NCI-H2029 (cell line): ENCODE measurements at regions not wholly inside any gene's neighbourhood (a gene's known extent, or its start where the extent isn't known, plus 50 kb on each side); places are given as distances from the start of the nearest gene placed in this dataset.

ENCODE experiments used
- DNase-seq: peaks from one replicate; lab custom pipeline; 2025; lab: John Stamatoyannopoulos, UW

- DNase-seq = no peak
Measured at GRCh38 chr17:69949973-69950695, 124.9 kb upstream of the KCNJ16 start.

- DNase-seq = no peak
Measured at GRCh38 chr17:69950701-69951418, 124.2 kb upstream of the KCNJ16 start.

- no peak for DNase-seq
Measured at GRCh38 chr17:69954241-69954925, 120.6 kb upstream of the KCNJ16 start.

- DNase-seq = no peak
Measured at GRCh38 chr17:69958063-69958462, 117.0 kb upstream of the KCNJ16 start.

GRCh38 chr17:69959283-69959682, 115.7 kb upstream of the KCNJ16 start:
- DNase-seq = no peak

GRCh38 chr17:69960755-69961154, 114.3 kb upstream of the KCNJ16 start:
- DNase-seq = no peak

- DNase-seq = no peak
Measured at GRCh38 chr17:69961501-69962145, 113.4 kb upstream of the KCNJ16 start.

GRCh38 chr17:69962436-69962995, 112.5 kb upstream of the KCNJ16 start:
- no peak for DNase-seq

- DNase-seq = no peak
Measured at GRCh38 chr17:69967910-69968411, 107.1 kb upstream of the KCNJ16 start.

GRCh38 chr17:69969897-69970296, 105.1 kb upstream of the KCNJ16 start:
- no peak for DNase-seq

GRCh38 chr17:69972251-69972650, 102.8 kb upstream of the KCNJ16 start:
- DNase-seq = no peak

GRCh38 chr17:69975808-69976207, 99.2 kb upstream of the KCNJ16 start:
- no peak for DNase-seq

GRCh38 chr17:69978056-69978646, 96.9 kb upstream of the KCNJ16 start:
- DNase-seq = no peak

GRCh38 chr17:69981441-69981840, 93.6 kb upstream of the KCNJ16 start:
- DNase-seq = no peak

- no peak for DNase-seq
Measured at GRCh38 chr17:69995476-69995875, 79.5 kb upstream of the KCNJ16 start.

GRCh38 chr17:69997332-69997731, 77.7 kb upstream of the KCNJ16 start:
- no peak for DNase-seq

GRCh38 chr17:69999253-69999652, 75.8 kb upstream of the KCNJ16 start:
- no peak for DNase-seq

- DNase-seq = no peak
Measured at GRCh38 chr17:70006159-70006558, 68.9 kb upstream of the KCNJ16 start.

GRCh38 chr17:70011750-70012149, 63.3 kb upstream of the KCNJ16 start:
- no peak for DNase-seq

GRCh38 chr17:70013911-70014310, 61.1 kb upstream of the KCNJ16 start:
- no peak for DNase-seq

- DNase-seq = no peak
Measured at GRCh38 chr17:70017112-70017511, 57.9 kb upstream of the KCNJ16 start.

GRCh38 chr17:70017941-70018340, 57.1 kb upstream of the KCNJ16 start:
- DNase-seq = no peak
